Esophagus (tissue), 2 donors: ENCODE measurements at regions not wholly inside any gene's neighbourhood (a gene's known extent, or its start where the extent isn't known, plus 50 kb on each side); places are given as distances from the start of the nearest gene placed in this dataset.

Experiments
- H3K27ac ChIP-seq, 2 donors: one replicate each; pipeline ENCODE4 v1.5.1; 2013; ENCODE audit warnings: low read depth in 2 of 2, mild to moderate bottlenecking in 2 of 2, inconsistent platforms in 1 of 2, low read length in 1 of 2, moderate library complexity in 1 of 2
- H3K27me3 ChIP-seq, 2 donors: one replicate each; pipeline ENCODE4 v1.6.1; 2013; ENCODE audit warnings: low read length in 2 of 2, control low read depth in 1 of 2, mild to moderate bottlenecking in 1 of 2; ENCODE audit not compliant: insufficient read depth in 2 of 2, control insufficient read depth in 1 of 2
- H3K36me3 ChIP-seq, 2 donors: one replicate each; pipeline ENCODE4 v1.6.1; 2013; ENCODE audit warnings: low read length in 1 of 2; ENCODE audit not compliant: control insufficient read depth in 2 of 2, insufficient read depth in 2 of 2
- H3K4me1 ChIP-seq, 2 donors: one replicate each; pipeline ENCODE4 v1.6.1; 2013; ENCODE audit warnings: low read length in 1 of 2; ENCODE audit not compliant: control insufficient read depth in 2 of 2, insufficient read depth in 2 of 2
- H3K4me3 ChIP-seq, 2 donors: one replicate each; pipeline ENCODE4 v1.5.1; 2013; ENCODE audit warnings: low read length in 2 of 2, mild to moderate bottlenecking in 2 of 2, low read depth in 1 of 2, moderate library complexity in 1 of 2
- H3K9me3 ChIP-seq, 2 donors: one replicate each; pipeline ENCODE4 v1.6.1; 2013; ENCODE audit warnings: mild to moderate bottlenecking in 2 of 2, low read depth in 1 of 2, low read length in 1 of 2, moderate library complexity in 1 of 2; ENCODE audit not compliant: control insufficient read depth in 2 of 2, insufficient read depth in 1 of 2
- WGBS, 2 donors: extraction: QIAGEN DNeasy Blood & Tissue Kit; methylation state at CpG; one replicate each; pipeline ENCODE4 v1.1.7; 2013; 5-methylcytosine and 5-hydroxymethylcytosine counted together
- donor health status: healthy with polysubstance abuse.
- donor health status: Bipolar disorder and iron deficiency.

GRCh38 chr3:181383201-181383600 lies 328.5 kb upstream of the SOX2 start:
- H3K27me3 ChIP-seq = no peaks in the 10 kb centered on the region
- 88 to 90% methylated on average over 7 of the region's 7 CpGs for WGBS, 2 donors
- no peaks in the 10 kb centered on the region for H3K4me1 ChIP-seq
- H3K9me3 ChIP-seq = no peaks in the 10 kb centered on the region
- H3K4me3 ChIP-seq = no peak overlapping the region
- no peaks in the 10 kb centered on the region for H3K36me3 ChIP-seq
- H3K27ac ChIP-seq = no peak overlapping the region

- Histone ChIP-seq H3K27ac (no peak overlapping the region), H3K9me3 (no peaks in the 10 kb centered on the region), H3K4me1 (no peaks in the 10 kb centered on the region), H3K27me3 (no peaks in the 10 kb centered on the region), H3K4me3 (no peak overlapping the region), H3K36me3 (no peaks in the 10 kb centered on the region)
- WGBS, 2 donors = 69 to 77% methylated on average over 3 of the region's 3 CpGs
These were observed 329.1 kb upstream of the SOX2 start for GRCh38 chr3:181382656-181383055.

GRCh38 chr3:181379278-181379677 lies 332.4 kb upstream of the SOX2 start:
- Histone ChIP-seq H3K4me3 (no peak overlapping the region), H3K4me1 (no peaks in the 10 kb centered on the region), H3K27me3 (no peaks in the 10 kb centered on the region), H3K9me3 (no peaks in the 10 kb centered on the region), H3K27ac (no peak overlapping the region), H3K36me3 (no peaks in the 10 kb centered on the region)
- 85 to 88% methylated on average over 5 of the region's 5 CpGs for WGBS, 2 donors

GRCh38 chr3:181369637-181370036 lies 342.1 kb upstream of the SOX2 start:
- no peak overlapping the region for H3K4me3 ChIP-seq
- no peaks in the 10 kb centered on the region for H3K4me1 ChIP-seq
- H3K9me3 ChIP-seq = no peaks in the 10 kb centered on the region
- 41 to 47% methylated on average over 3 of the region's 3 CpGs for WGBS, 2 donors
- no peaks in the 10 kb centered on the region for H3K27me3 ChIP-seq
- no peak overlapping the region for H3K27ac ChIP-seq
- H3K36me3 ChIP-seq = no peaks in the 10 kb centered on the region

GRCh38 chr3:181363231-181363630 lies 348.5 kb upstream of the SOX2 start:
- no peak overlapping the region for H3K4me3 ChIP-seq
- no peak overlapping the region for H3K27ac ChIP-seq
- WGBS, 2 donors = 22 to 32% methylated on average over 1 of the region's 1 CpG
- no peaks in the 10 kb centered on the region for H3K9me3 ChIP-seq
- H3K27me3 ChIP-seq = no peaks in the 10 kb centered on the region
- no peaks in the 10 kb centered on the region for H3K36me3 ChIP-seq
- no peaks in the 10 kb centered on the region for H3K4me1 ChIP-seq

GRCh38 chr3:181362378-181362777 lies 349.3 kb upstream of the SOX2 start:
- H3K36me3 ChIP-seq = no peaks in the 10 kb centered on the region
- H3K9me3 ChIP-seq = no peaks in the 10 kb centered on the region
- H3K27me3 ChIP-seq = no peaks in the 10 kb centered on the region
- no peak overlapping the region for H3K4me3 ChIP-seq
- no peak overlapping the region for H3K27ac ChIP-seq
- no peaks in the 10 kb centered on the region for H3K4me1 ChIP-seq

GRCh38 chr3:181358562-181358961 lies 353.2 kb upstream of the SOX2 start:
- Histone ChIP-seq H3K9me3 (no peaks in the 10 kb centered on the region), H3K4me3 (no peak overlapping the region), H3K27ac (no peak overlapping the region), H3K27me3 (no peaks in the 10 kb centered on the region), H3K36me3 (no peaks in the 10 kb centered on the region), H3K4me1 (no peaks in the 10 kb centered on the region)
- 81% methylated on average over 3 of the region's 3 CpGs for WGBS, 2 donors

GRCh38 chr3:181358060-181358459 lies 353.7 kb upstream of the SOX2 start:
- Histone ChIP-seq H3K27ac (no peak overlapping the region), H3K27me3 (no peaks in the 10 kb centered on the region), H3K4me3 (no peak overlapping the region), H3K4me1 (no peaks in the 10 kb centered on the region), H3K36me3 (no peaks in the 10 kb centered on the region), H3K9me3 (no peaks in the 10 kb centered on the region)
- 19 to 26% methylated on average over 1 of the region's 1 CpG for WGBS, 2 donors

- Histone ChIP-seq H3K36me3 (no peaks in the 10 kb centered on the region), H3K4me3 (no peak overlapping the region), H3K27me3 (no peaks in the 10 kb centered on the region)
These were observed 357.6 kb upstream of the SOX2 start for GRCh38 chr3:181354140-181354539.

GRCh38 chr3:181344331-181344730 lies 354.8 kb upstream of the DNAJC19 start:
- no peak overlapping the region for H3K4me3 ChIP-seq
- H3K27ac ChIP-seq = no peak overlapping the region
- no peaks in the 10 kb centered on the region for H3K4me1 ChIP-seq
- H3K36me3 ChIP-seq = no peaks in the 10 kb centered on the region
- H3K9me3 ChIP-seq = no peaks in the 10 kb centered on the region
- H3K27me3 ChIP-seq = no peaks in the 10 kb centered on the region
- WGBS, 2 donors = 77 to 86% methylated on average over 5 of the region's 5 CpGs

More at GRCh38 chr3:181354140-181354539, 357.6 kb upstream of the SOX2 start:
- no peaks in the 10 kb centered on the region for H3K9me3 ChIP-seq
- H3K27ac ChIP-seq = no peak overlapping the region
- H3K4me1 ChIP-seq = no peaks in the 10 kb centered on the region
